ENCODE measurements at regions not wholly inside any gene's neighbourhood (a gene's known extent, or its start where the extent isn't known, plus 50 kb on each side); places are given as distances from the start of the nearest gene placed in this dataset.

DNA sequence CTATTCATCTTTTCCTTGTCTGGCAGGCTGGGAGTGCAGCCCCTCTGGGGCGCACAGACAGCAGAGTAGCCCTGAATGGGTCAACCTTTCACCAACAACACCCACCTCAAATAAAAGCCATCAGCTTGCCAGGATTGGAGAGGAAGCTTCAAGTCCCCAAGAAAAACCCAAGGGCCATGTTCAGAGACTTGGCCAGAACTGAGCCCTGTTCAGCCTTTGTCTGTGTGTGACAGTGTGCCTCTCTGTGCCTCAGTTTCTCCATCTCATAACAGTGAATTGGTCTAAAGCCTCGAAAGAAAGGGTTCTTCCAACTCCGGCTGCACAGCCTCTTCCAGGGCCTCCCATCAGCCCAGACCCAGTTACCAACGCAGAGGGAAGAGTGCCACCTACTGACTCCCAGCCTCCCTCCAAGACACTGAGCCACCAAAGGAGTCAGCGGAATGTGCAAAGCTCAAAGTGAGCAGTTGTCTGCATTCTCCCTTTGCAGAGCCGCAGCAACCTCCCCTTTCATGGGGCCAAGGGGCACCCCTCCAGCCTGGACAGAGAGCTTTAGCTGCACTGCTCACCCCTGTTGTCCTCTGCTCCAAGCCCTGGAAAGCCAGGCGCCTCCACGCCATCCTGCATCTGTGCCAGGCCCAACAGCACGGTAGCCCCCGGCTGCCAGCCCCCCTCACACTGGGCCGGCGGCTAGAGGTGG is 82.7 kb upstream of the TOP1 start (continued):
- TF ChIP-seq, protein P1, sequence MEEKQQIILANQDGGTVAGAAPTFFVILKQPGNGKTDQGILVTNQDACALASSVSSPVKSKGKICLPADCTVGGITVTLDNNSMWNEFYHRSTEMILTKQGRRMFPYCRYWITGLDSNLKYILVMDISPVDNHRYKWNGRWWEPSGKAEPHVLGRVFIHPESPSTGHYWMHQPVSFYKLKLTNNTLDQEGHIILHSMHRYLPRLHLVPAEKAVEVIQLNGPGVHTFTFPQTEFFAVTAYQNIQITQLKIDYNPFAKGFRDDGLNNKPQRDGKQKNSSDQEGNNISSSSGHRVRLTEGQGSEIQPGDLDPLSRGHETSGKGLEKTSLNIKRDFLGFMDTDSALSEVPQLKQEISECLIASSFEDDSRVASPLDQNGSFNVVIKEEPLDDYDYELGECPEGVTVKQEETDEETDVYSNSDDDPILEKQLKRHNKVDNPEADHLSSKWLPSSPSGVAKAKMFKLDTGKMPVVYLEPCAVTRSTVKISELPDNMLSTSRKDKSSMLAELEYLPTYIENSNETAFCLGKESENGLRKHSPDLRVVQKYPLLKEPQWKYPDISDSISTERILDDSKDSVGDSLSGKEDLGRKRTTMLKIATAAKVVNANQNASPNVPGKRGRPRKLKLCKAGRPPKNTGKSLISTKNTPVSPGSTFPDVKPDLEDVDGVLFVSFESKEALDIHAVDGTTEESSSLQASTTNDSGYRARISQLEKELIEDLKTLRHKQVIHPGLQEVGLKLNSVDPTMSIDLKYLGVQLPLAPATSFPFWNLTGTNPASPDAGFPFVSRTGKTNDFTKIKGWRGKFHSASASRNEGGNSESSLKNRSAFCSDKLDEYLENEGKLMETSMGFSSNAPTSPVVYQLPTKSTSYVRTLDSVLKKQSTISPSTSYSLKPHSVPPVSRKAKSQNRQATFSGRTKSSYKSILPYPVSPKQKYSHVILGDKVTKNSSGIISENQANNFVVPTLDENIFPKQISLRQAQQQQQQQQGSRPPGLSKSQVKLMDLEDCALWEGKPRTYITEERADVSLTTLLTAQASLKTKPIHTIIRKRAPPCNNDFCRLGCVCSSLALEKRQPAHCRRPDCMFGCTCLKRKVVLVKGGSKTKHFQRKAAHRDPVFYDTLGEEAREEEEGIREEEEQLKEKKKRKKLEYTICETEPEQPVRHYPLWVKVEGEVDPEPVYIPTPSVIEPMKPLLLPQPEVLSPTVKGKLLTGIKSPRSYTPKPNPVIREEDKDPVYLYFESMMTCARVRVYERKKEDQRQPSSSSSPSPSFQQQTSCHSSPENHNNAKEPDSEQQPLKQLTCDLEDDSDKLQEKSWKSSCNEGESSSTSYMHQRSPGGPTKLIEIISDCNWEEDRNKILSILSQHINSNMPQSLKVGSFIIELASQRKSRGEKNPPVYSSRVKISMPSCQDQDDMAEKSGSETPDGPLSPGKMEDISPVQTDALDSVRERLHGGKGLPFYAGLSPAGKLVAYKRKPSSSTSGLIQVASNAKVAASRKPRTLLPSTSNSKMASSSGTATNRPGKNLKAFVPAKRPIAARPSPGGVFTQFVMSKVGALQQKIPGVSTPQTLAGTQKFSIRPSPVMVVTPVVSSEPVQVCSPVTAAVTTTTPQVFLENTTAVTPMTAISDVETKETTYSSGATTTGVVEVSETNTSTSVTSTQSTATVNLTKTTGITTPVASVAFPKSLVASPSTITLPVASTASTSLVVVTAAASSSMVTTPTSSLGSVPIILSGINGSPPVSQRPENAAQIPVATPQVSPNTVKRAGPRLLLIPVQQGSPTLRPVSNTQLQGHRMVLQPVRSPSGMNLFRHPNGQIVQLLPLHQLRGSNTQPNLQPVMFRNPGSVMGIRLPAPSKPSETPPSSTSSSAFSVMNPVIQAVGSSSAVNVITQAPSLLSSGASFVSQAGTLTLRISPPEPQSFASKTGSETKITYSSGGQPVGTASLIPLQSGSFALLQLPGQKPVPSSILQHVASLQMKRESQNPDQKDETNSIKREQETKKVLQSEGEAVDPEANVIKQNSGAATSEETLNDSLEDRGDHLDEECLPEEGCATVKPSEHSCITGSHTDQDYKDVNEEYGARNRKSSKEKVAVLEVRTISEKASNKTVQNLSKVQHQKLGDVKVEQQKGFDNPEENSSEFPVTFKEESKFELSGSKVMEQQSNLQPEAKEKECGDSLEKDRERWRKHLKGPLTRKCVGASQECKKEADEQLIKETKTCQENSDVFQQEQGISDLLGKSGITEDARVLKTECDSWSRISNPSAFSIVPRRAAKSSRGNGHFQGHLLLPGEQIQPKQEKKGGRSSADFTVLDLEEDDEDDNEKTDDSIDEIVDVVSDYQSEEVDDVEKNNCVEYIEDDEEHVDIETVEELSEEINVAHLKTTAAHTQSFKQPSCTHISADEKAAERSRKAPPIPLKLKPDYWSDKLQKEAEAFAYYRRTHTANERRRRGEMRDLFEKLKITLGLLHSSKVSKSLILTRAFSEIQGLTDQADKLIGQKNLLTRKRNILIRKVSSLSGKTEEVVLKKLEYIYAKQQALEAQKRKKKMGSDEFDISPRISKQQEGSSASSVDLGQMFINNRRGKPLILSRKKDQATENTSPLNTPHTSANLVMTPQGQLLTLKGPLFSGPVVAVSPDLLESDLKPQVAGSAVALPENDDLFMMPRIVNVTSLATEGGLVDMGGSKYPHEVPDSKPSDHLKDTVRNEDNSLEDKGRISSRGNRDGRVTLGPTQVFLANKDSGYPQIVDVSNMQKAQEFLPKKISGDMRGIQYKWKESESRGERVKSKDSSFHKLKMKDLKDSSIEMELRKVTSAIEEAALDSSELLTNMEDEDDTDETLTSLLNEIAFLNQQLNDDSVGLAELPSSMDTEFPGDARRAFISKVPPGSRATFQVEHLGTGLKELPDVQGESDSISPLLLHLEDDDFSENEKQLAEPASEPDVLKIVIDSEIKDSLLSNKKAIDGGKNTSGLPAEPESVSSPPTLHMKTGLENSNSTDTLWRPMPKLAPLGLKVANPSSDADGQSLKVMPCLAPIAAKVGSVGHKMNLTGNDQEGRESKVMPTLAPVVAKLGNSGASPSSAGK (IDR thresholded peaks at IDR 0.05) = no peak
- TF ChIP-seq, protein P2, sequence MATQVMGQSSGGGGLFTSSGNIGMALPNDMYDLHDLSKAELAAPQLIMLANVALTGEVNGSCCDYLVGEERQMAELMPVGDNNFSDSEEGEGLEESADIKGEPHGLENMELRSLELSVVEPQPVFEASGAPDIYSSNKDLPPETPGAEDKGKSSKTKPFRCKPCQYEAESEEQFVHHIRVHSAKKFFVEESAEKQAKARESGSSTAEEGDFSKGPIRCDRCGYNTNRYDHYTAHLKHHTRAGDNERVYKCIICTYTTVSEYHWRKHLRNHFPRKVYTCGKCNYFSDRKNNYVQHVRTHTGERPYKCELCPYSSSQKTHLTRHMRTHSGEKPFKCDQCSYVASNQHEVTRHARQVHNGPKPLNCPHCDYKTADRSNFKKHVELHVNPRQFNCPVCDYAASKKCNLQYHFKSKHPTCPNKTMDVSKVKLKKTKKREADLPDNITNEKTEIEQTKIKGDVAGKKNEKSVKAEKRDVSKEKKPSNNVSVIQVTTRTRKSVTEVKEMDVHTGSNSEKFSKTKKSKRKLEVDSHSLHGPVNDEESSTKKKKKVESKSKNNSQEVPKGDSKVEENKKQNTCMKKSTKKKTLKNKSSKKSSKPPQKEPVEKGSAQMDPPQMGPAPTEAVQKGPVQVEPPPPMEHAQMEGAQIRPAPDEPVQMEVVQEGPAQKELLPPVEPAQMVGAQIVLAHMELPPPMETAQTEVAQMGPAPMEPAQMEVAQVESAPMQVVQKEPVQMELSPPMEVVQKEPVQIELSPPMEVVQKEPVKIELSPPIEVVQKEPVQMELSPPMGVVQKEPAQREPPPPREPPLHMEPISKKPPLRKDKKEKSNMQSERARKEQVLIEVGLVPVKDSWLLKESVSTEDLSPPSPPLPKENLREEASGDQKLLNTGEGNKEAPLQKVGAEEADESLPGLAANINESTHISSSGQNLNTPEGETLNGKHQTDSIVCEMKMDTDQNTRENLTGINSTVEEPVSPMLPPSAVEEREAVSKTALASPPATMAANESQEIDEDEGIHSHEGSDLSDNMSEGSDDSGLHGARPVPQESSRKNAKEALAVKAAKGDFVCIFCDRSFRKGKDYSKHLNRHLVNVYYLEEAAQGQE (IDR thresholded peaks at IDR 0.05; ENCODE audit: borderline replicate concordance) = peak; percentile 26; the same call in 1 of the 2 replicates
- TF ChIP-seq, protein P2 (CRISPR knock-in tag; IDR thresholded peaks at IDR 0.05; ENCODE audit: low read depth) = no peak
- TF ChIP-seq ZNF3 (CRISPR knock-in tag; IDR thresholded peaks at IDR 0.05) (no peak), PHF20 (IDR thresholded peaks at IDR 0.05; ENCODE audit: partially characterized antibody) (no peak), MBD2 (IDR thresholded peaks at IDR 0.05; ENCODE audit: borderline replicate concordance, low read depth) (no peak)

Measured in K562 (cell line).